ENCODE measurements at regions not wholly inside any gene's neighbourhood (a gene's known extent, or its start where the extent isn't known, plus 50 kb on each side); places are given as distances from the start of the nearest gene placed in this dataset.

GRCh38 chr3:188962253-188963247, 209.2 kb upstream of the TPRG1 start:
- no peak for TF ChIP-seq CTCF (IDR thresholded peaks at IDR 0.05)
- no peak for TF ChIP-seq POLR2A (IDR thresholded peaks at IDR 0.05)
